GM21825 (cell line): ENCODE measurements at regions not wholly inside any gene's neighbourhood (a gene's known extent, or its start where the extent isn't known, plus 50 kb on each side); places are given as distances from the start of the nearest gene placed in this dataset.

Experiments
- ATAC-seq: cut with Tn5 transposase; IDR thresholded peaks from one replicate; pipeline ENCODE4 v1.9.1; 2021; ENCODE audit warnings: mild to moderate bottlenecking, moderate library complexity; ENCODE audit not compliant: unreplicated experiment

- no peak for ATAC-seq
Observed at GRCh38 chr21:17903929-17904639, 84.9 kb upstream of the C21orf91 start.

DNA sequence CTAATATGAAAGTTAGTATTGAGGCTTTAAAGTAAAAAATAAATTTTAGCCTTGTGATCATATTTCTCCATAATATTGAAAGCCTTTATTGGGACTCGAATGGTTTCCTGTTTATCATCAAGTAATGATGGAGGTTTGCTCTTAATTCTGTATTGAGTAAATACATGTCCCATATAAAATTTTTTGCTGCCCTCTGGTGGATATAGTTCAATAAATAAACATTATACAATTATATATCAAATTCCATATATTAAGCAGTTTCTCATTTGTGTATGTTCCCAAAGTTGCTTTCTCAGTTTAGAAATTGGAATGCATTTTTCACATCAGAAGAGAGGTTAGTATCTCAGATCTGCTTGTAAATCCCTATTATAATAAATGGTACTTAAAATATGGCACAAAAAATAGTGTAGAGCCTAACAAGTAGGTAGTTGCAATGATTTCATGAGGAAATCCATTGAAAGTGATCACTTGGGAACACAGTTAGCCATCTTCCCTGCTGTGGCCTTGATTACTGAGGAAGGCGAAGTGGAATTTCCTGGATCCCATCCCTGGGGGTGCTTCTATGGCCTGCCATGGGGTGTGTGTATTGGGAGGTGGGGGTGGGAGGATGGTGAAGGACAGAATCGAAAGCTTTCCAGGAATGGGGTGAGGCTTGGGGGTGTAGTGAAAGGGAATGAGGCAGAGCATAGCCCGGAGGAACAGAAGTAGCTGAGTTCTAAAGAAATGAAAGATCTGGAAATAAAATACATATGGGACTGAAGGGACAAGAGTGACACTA, 84.1 kb upstream of the C21orf91 start:
- ATAC-seq, result no peak

DNA sequence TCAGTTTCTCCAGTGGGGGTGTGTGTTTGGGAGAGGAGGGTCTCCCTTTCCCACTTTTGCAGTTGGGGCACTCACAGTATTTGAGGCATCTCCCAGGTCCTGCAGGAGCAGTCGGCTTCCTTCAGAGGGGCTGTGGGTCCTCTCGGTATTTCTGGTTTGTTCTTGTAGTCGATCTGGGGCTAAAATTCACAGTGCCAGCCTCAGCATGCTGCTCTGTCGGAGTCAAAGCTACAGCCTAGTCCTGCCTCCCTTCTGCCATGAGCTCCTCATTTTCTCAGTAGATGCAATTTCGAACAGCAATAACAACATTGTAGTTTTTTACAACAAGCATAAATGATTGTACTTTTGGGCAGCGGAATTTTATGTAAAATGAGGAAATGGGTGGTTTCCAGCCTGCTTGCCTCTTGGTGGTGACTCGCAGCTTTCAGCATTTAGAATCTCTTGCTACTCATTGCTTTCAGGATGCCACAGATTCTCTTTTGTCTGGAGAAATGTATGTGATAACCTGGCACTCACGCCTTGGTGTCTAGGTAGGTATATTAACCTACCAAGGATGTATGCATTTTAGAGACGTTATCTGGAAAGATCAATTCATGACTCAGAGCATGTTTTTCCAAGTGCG, 82.4 kb upstream of the C21orf91 start:
- ATAC-seq, result no peak

DNA sequence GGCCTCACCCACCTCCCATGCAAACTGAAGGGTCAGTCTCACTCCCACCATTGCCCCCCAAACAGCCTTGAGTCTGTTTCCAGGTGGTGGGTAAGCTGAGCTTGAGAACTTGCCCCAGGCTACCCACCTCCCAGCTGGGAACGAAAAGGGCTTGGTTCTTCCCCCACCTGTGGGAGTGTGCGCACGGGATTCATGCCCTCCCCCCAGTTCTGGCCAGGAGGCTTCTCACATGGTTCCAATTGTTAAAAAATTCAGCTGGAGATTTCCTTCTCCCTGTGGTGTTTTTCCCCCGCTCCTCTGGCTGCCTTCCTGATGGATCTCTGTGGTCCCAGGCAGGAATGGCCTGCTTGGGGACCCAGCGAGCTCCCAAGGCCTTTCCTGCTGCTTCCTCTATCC, 81.8 kb upstream of the C21orf91 start:
- no peak for ATAC-seq

- no peak for ATAC-seq
Observed at GRCh38 chr21:17900281-17900989, 81.3 kb upstream of the C21orf91 start.

GRCh38 chr21:17889171-17889570, 70.0 kb upstream of the C21orf91 start:
- no peak for ATAC-seq

- no peak for ATAC-seq
Observed at GRCh38 chr21:17869115-17869514, 50.0 kb upstream of the C21orf91 start.
